ENCODE measurements at regions not wholly inside any gene's neighbourhood (a gene's known extent, or its start where the extent isn't known, plus 50 kb on each side); places are given as distances from the start of the nearest gene placed in this dataset.

DNA sequence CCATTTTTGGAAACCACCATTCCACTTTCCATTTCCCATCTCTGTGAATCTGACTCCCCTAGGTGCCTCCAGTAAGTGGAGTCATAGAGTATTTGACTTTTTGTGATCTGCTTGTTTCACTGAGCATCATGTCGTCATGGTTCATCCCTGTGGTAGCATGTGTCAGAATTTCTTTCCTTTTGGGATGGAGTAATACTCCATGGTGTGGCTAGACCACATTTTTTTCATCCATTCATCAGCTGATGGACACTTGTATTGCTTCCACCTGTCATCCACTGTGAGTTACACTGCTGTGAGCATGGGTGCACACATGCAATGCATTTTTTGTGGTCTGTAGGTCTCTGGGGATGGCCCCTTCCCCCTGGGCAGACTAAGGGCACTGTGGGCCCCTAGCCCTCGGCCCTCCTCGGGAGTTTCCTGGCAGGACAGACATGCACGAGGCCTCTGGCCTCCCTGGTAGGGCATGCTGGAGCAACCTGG lies 115.9 kb downstream of the GADD45G start:
- TF ChIP-seq, protein P1, sequence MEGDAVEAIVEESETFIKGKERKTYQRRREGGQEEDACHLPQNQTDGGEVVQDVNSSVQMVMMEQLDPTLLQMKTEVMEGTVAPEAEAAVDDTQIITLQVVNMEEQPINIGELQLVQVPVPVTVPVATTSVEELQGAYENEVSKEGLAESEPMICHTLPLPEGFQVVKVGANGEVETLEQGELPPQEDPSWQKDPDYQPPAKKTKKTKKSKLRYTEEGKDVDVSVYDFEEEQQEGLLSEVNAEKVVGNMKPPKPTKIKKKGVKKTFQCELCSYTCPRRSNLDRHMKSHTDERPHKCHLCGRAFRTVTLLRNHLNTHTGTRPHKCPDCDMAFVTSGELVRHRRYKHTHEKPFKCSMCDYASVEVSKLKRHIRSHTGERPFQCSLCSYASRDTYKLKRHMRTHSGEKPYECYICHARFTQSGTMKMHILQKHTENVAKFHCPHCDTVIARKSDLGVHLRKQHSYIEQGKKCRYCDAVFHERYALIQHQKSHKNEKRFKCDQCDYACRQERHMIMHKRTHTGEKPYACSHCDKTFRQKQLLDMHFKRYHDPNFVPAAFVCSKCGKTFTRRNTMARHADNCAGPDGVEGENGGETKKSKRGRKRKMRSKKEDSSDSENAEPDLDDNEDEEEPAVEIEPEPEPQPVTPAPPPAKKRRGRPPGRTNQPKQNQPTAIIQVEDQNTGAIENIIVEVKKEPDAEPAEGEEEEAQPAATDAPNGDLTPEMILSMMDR (IDR thresholded peaks at IDR 0.05): no peak
- TF ChIP-seq POLR2A (IDR thresholded peaks at IDR 0.05) (no peak), POLR2AphosphoS5 (IDR thresholded peaks at IDR 0.05) (no peak), EP300 (IDR thresholded peaks at IDR 0.05; ENCODE audit: low read depth) (no peak)
